HCT116 (cell line): ENCODE measurements at regions not wholly inside any gene's neighbourhood (a gene's known extent, or its start where the extent isn't known, plus 50 kb on each side); places are given as distances from the start of the nearest gene placed in this dataset.

Experiments
- ATAC-seq: fragments of 200-7000 bp; cut with Tn5 transposase; 2 replicates; pipeline ENCODE4 v1.9.1; 2020; ENCODE audit warnings: mild to moderate bottlenecking, moderate library complexity
- BruUV-seq: library from RNA; stranded (reverse); fragments of 400-500 nt; replicated peaks from 2 replicates; lab custom pipeline; 2021; lab: Mats Ljungman, UMichigan
- CTCF ChIA-PET: fragments of 300-600 bp; sonication (Branson Sonifier 250); formaldehyde crosslinking; loops from one replicate; lab custom pipeline; 2021; ENCODE audit warnings: antibody characterized with exemption; lab: Charles Lee
- POLR2A ChIA-PET: fragments of 300-600, 350-600 bp; sonication (Branson Sonifier 250); formaldehyde crosslinking; loops from one replicate; lab custom pipeline; 2021; ENCODE audit warnings: antibody characterized with exemption; lab: Charles Lee
- RAD21 ChIA-PET, 2 experiments: fragments of 300-600 bp; sonication (Branson Sonifier 250); formaldehyde crosslinking; loops; one replicate each; lab custom pipeline; 2023; ENCODE audit warnings: low total read pairs in 2 of 2; ENCODE audit not compliant: uncharacterized antibody in 2 of 2, unreplicated experiment in 2 of 2, low non-redundant PET in 1 of 2; lab: Charles Lee
- DNase-seq: peaks from one replicate; pipeline ENCODE4 v3.0.0-alpha.2; 2010; ENCODE audit warnings: low read depth, low spot score
- H2AFZ ChIP-seq: fragments of 200-600 bp; shearing (Covaris generic), sonication (generic); 2 replicates; pipeline ENCODE4 v1.6.1; 2017; ENCODE audit warnings: low read depth, mixed run types, mixed read lengths, antibody characterized with exemption, low read length; ENCODE audit not compliant: poor library complexity, severe bottlenecking
- H3K27ac ChIP-seq: 2 replicates; pipeline ENCODE4 v1.5.1; 2012; ENCODE audit warnings: low read depth, low read length
- H3K27me3 ChIP-seq: fragments of 200-600 bp; sonication (generic); 2 replicates; pipeline ENCODE4 v1.6.1; 2016; ENCODE audit warnings: mixed run types, low read length, mixed read lengths; ENCODE audit not compliant: insufficient read depth
- H3K36me3 ChIP-seq, 2 experiments: fragments of 200-500 bp in 1 of 2; fragments of 200-600 bp in 1 of 2; sonication (Bioruptor generic) in 1 of 2; sonication (generic) in 1 of 2; 2 replicates each; pipeline versions ENCODE4 v1.5.1 to v1.6.1; 2014 to 2016; ENCODE audit warnings: low read length in 2 of 2, inconsistent platforms in 1 of 2, mixed read lengths in 1 of 2, mixed run types in 1 of 2; ENCODE audit not compliant: insufficient read depth in 2 of 2, control insufficient read depth in 1 of 2
- H3K4me1 ChIP-seq, 2 experiments: fragments of 200-600 bp in 1 of 2; sonication (generic) in 1 of 2; 2 replicates each; pipeline versions ENCODE4 v1.5.1 to v1.6.1; 2012 to 2017; ENCODE audit warnings: low read length in 2 of 2, inconsistent platforms in 1 of 2, mild to moderate bottlenecking in 1 of 2, mixed read lengths in 1 of 2, mixed run types in 1 of 2, moderate library complexity in 1 of 2; ENCODE audit not compliant: insufficient read depth in 2 of 2, control insufficient read depth in 1 of 2
- H3K4me2 ChIP-seq: fragments of 200-600 bp; sonication (generic); 2 replicates; pipeline ENCODE4 v1.6.1; 2017; ENCODE audit warnings: mixed run types, low read length, mixed read lengths
- H3K4me3 ChIP-seq, 2 experiments: fragments of 200-600 bp in 1 of 2; sonication (generic) in 1 of 2; replicated peaks in 1 of 2; 2 replicates each; pipeline ENCODE4 v1.5.1; 2011 to 2016; ENCODE audit warnings: low read length in 2 of 2, control low read depth in 1 of 2, low read depth in 1 of 2, mild to moderate bottlenecking in 1 of 2, mixed read lengths in 1 of 2, mixed run types in 1 of 2
- H3K79me2 ChIP-seq: fragments of 200-600 bp; sonication (generic); 2 replicates; pipeline ENCODE4 v1.6.1; 2017; ENCODE audit warnings: mild to moderate bottlenecking, mixed run types, low read length, moderate library complexity, mixed read lengths; ENCODE audit not compliant: insufficient read depth
- H3K9ac ChIP-seq: fragments of 200-600 bp; sonication (generic); 2 replicates; pipeline ENCODE4 v1.6.1; 2016; ENCODE audit warnings: low read length, mixed read lengths
- H3K9me2 ChIP-seq: fragments of 200-600 bp; sonication (generic), shearing (Covaris generic); 2 replicates; pipeline ENCODE4 v1.6.1; 2017; ENCODE audit warnings: mixed run types, mild to moderate bottlenecking, moderate library complexity; ENCODE audit not compliant: insufficient read depth
- H3K9me3 ChIP-seq, 2 experiments: fragments of 200-500 bp in 1 of 2; fragments of 200-600 bp in 1 of 2; sonication (Bioruptor generic) in 1 of 2; sonication (generic) in 1 of 2; 2 replicates each; pipeline ENCODE4 v1.6.1; 2014 to 2017; ENCODE audit warnings: low read length in 2 of 2, mixed read lengths in 2 of 2, inconsistent platforms in 1 of 2, low read depth in 1 of 2, mild to moderate bottlenecking in 1 of 2, mixed run types in 1 of 2, moderate library complexity in 1 of 2; ENCODE audit not compliant: control insufficient read depth in 1 of 2, insufficient read depth in 1 of 2
- H4K20me1 ChIP-seq: fragments of 200-600 bp; sonication (generic), shearing (Covaris generic); 2 replicates; pipeline ENCODE4 v1.6.1; 2017; ENCODE audit warnings: mixed run types, mild to moderate bottlenecking, moderate library complexity; ENCODE audit not compliant: insufficient read depth
- JUND ChIP-seq: IDR thresholded peaks from 2 replicates; pipeline ENCODE4 v1.6.1; 2012
- POLR2A ChIP-seq: IDR thresholded peaks from 2 replicates; pipeline ENCODE4 v1.7.0; 2011; ENCODE audit warnings: borderline replicate concordance; ENCODE audit not compliant: insufficient read depth, insufficient read length; ENCODE audit errors: extremely low read depth
- SIN3A ChIP-seq: IDR thresholded peaks from 2 replicates; pipeline ENCODE4 v1.6.1; 2012; ENCODE audit warnings: low read depth
- intact Hi-C: fragments of 100-400 bp; cut with micrococcal nuclease; formaldehyde crosslinking; loops from 2 replicates; pipeline ENCODE4 v1.10.0; 2022

DNA sequence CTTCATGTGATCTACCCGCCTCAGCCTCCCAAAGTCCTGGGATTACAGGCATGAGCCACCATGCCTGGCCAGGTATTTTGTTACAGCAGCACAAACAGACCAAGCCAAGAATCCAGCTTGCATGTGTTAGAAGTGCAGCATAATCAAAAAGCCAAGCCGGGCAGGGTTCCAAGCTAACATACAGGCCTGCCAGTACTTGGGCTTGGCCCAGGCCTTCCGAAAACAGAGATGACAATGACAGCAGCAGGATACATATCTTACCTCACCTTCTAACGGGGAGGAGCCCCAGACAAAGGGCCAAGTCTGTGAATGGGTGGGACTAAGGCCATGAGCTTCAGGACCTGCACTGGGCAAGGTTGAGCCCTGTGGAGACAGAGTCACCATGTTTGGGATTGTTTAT, 91.4 kb upstream of the ZNF462 start:
- no peaks in the 10 kb centered on the region for H3K79me2 ChIP-seq
- H3K27me3 ChIP-seq: no peaks in the 10 kb centered on the region
- DNase-seq: no peak
- H3K9me2 ChIP-seq: no peaks in the 10 kb centered on the region
- BruUV-seq: no TSS peak
- H3K36me3 ChIP-seq: no peaks in the 10 kb centered on the region
- H4K20me1 ChIP-seq: no peaks in the 10 kb centered on the region
- H3K9ac ChIP-seq: no peak overlapping the region
- ATAC-seq: no peak
- TF ChIP-seq JUND: no peak
- TF ChIP-seq, all 23 proteins: peak for 0
- POLR2A ChIA-PET: no interaction called here
- H3K27ac ChIP-seq: no peak overlapping the region
- CTCF ChIA-PET: no interaction called here
- intact Hi-C loops: no loop called here
- no peaks in the 10 kb centered on the region for H3K4me1 ChIP-seq
- no peak overlapping the region for H3K4me2 ChIP-seq
- RAD21 ChIA-PET: no interaction called here
- no peak overlapping the region for H2AFZ ChIP-seq
- no peaks in the 10 kb centered on the region for H3K9me3 ChIP-seq
- H3K4me3 ChIP-seq: no peak overlapping the region

DNA sequence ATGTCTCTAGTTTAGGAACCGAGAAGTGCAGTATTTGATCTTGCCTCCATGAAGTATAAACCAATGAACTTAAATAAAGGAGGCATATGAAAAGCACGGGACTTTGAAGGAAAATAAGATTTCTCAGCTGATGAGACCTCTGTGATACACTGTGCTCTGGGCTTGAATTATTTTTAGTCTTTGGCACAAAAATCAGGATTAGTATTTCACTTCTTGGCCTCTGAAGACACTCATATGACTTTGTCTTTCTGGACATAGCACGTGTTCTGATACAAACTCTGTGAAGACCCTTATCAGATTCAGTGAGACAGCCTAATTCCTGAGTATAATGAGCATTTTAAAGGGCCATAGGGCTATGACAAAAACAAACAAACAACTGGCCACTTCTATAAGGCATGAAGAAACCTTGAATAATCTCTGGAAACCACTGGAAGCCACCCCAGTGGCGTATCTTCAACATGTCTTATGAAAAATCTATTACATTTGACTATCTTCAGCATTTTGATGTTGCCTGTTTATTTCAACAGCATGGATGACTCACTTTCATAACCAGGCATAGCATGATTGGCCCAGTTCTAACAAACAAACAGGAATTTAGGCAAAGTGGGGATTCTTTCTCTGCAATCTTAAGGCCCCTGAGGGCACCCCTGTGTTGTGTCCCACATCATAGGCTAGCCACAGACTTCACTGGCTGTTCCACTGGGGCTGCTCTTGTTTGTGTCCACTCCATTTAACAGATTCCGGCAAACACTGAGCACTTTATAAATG, 90.3 kb upstream of the ZNF462 start:
- ChIA-PET POLR2A (no interaction called here), CTCF (no interaction called here), RAD21 (no interaction called here)
- ATAC-seq (no peak), DNase-seq (no peak)
- Histone ChIP-seq H3K9me3 (no peaks in the 10 kb centered on the region), H3K36me3 (no peaks in the 10 kb centered on the region), H3K79me2 (no peaks in the 10 kb centered on the region), H4K20me1 (no peaks in the 10 kb centered on the region), H3K4me2 (no peak overlapping the region), H2AFZ (no peak overlapping the region), H3K4me3 (no peak overlapping the region), H3K27ac (no peak overlapping the region), H3K4me1 (no peaks in the 10 kb centered on the region), H3K27me3 (no peaks in the 10 kb centered on the region), H3K9ac (no peak overlapping the region), H3K9me2 (no peaks in the 10 kb centered on the region)
- BruUV-seq: no TSS peak
- intact Hi-C loops: no loop called here
- TF ChIP-seq POLR2A (no peak), SIN3A (no peak)
